Loucy (cell line): ENCODE measurements at regions not wholly inside any gene's neighbourhood (a gene's known extent, or its start where the extent isn't known, plus 50 kb on each side); places are given as distances from the start of the nearest gene placed in this dataset.

Experiments
- H2AFZ ChIP-seq: fragments of 200-600 bp; sonication (generic); 2 replicates; pipeline ENCODE4 v1.6.0; 2016; ENCODE audit warnings: antibody characterized with exemption, mild to moderate bottlenecking, low read length, moderate library complexity
- H3F3A ChIP-seq: fragments of 200-600 bp; 2 replicates; pipeline ENCODE4 v1.6.0; 2016; ENCODE audit warnings: antibody characterized with exemption, low read depth, mild to moderate bottlenecking
- H3K27me3 ChIP-seq: fragments of 200-600 bp; sonication (generic); 2 replicates; pipeline ENCODE4 v1.6.1; 2014; ENCODE audit warnings: low read length, mild to moderate bottlenecking; ENCODE audit not compliant: insufficient read depth, poor library complexity, severe bottlenecking
- H3K36me3 ChIP-seq: fragments of 200-600 bp; sonication (generic); 2 replicates; pipeline ENCODE4 v1.6.1; 2016; ENCODE audit warnings: low read length; ENCODE audit not compliant: insufficient read depth
- H3K4me1 ChIP-seq: fragments of 200-600 bp; sonication (generic); 2 replicates; pipeline ENCODE4 v1.5.1; 2014; ENCODE audit warnings: low read length, mild to moderate bottlenecking; ENCODE audit not compliant: insufficient read depth, poor library complexity, severe bottlenecking
- H3K4me2 ChIP-seq: fragments of 200-600 bp; sonication (generic); 2 replicates; pipeline ENCODE4 v1.6.0; 2014; ENCODE audit warnings: antibody characterized with exemption, low read length, low read depth, mild to moderate bottlenecking; ENCODE audit not compliant: poor library complexity, severe bottlenecking
- H3K4me3 ChIP-seq: fragments of 200-600 bp; sonication (generic); 2 replicates; pipeline ENCODE4 v1.5.1; 2014; ENCODE audit warnings: low read length, mild to moderate bottlenecking, mixed read lengths; ENCODE audit not compliant: poor library complexity, severe bottlenecking
- H3K79me2 ChIP-seq: fragments of 200-600 bp; sonication (generic); 2 replicates; pipeline ENCODE4 v1.6.1; 2014; ENCODE audit warnings: low read length; ENCODE audit not compliant: insufficient read depth
- H3K9ac ChIP-seq: fragments of 200-600 bp; sonication (generic); 2 replicates; pipeline ENCODE4 v1.6.0; 2014; ENCODE audit warnings: mild to moderate bottlenecking, low read depth, low read length, moderate library complexity; ENCODE audit not compliant: poor library complexity, severe bottlenecking
- H3K9me2 ChIP-seq: fragments of 200-600 bp; sonication (generic); replicated peaks from 2 replicates; pipeline ENCODE4 v1.6.1; 2016; ENCODE audit warnings: low read depth, low read length, mixed read lengths
- H3K9me3 ChIP-seq: fragments of 200-600 bp; sonication (generic); 2 replicates; pipeline ENCODE4 v1.6.1; 2014; ENCODE audit warnings: mild to moderate bottlenecking, antibody characterized with exemption, low read length, low read depth; ENCODE audit not compliant: insufficient read depth
- H4K20me1 ChIP-seq: fragments of 200-600 bp; sonication (generic); 2 replicates; pipeline ENCODE4 v1.6.0; 2014; ENCODE audit warnings: antibody characterized with exemption, low read length, mild to moderate bottlenecking; ENCODE audit not compliant: insufficient read depth, poor library complexity, severe bottlenecking
- CTCF ChIP-seq: fragments of 200-600 bp; sonication (generic); conservative IDR thresholded peaks from 2 replicates; pipeline ENCODE4 v1.5.1; 2014; ENCODE audit warnings: mild to moderate bottlenecking, antibody characterized with exemption, low read length
- EZH2phosphoT487 ChIP-seq: fragments of 200-600 bp; IDR thresholded peaks from 2 replicates; pipeline ENCODE4 v1.6.1; 2018; ENCODE audit warnings: antibody characterized with exemption, mild to moderate bottlenecking, moderate library complexity, borderline replicate concordance

GRCh38 chr12:71214511-71215285 lies 56.9 kb upstream of the TSPAN8 start:
- H3K9me3 ChIP-seq, result no peaks in the 10 kb centered on the region
- no peak for TF ChIP-seq CTCF
- no peak for TF ChIP-seq EZH2phosphoT487
- H3K79me2 ChIP-seq, result no peaks in the 10 kb centered on the region
- H3K4me2 ChIP-seq, result no peak overlapping the region
- no peaks in the 10 kb centered on the region for H3K9me2 ChIP-seq
- no peak overlapping the region for H3K9ac ChIP-seq
- peak overlapping the region; percentile 20; the same call in 1 of the 2 replicates for H2AFZ ChIP-seq
- H3K36me3 ChIP-seq, result no peaks in the 10 kb centered on the region
- no peaks in the 10 kb centered on the region for H4K20me1 ChIP-seq
- H3K4me1 ChIP-seq, result peaks cover 38% of the 10 kb centered on the region
- H3K27me3 ChIP-seq, result no peaks in the 10 kb centered on the region
- H3F3A ChIP-seq, result peaks cover 2% of the 10 kb centered on the region; the same call in 1 of the 2 replicates
- H3K4me3 ChIP-seq, result no peak overlapping the region

GRCh38 chr12:71208053-71208685 lies 50.4 kb upstream of the TSPAN8 start:
- H3K4me1 ChIP-seq, result no peaks in the 10 kb centered on the region
- H3K9me2 ChIP-seq, result no peaks in the 10 kb centered on the region
- no peaks in the 10 kb centered on the region for H3K27me3 ChIP-seq
- H4K20me1 ChIP-seq, result no peaks in the 10 kb centered on the region
- no peak overlapping the region for H3K9ac ChIP-seq
- H3K4me3 ChIP-seq, result no peak overlapping the region
- TF ChIP-seq EZH2phosphoT487 (no peak), CTCF (no peak)
- no peaks in the 10 kb centered on the region for H3K79me2 ChIP-seq
- H2AFZ ChIP-seq, result no peak overlapping the region
- H3K36me3 ChIP-seq, result no peaks in the 10 kb centered on the region; the same call in 1 of the 2 replicates
- H3K4me2 ChIP-seq, result no peak overlapping the region
- no peaks in the 10 kb centered on the region for H3F3A ChIP-seq
- peaks cover 21% of the 10 kb centered on the region; the same call in 1 of the 2 replicates for H3K9me3 ChIP-seq
